ENCODE measurements at regions not wholly inside any gene's neighbourhood (a gene's known extent, or its start where the extent isn't known, plus 50 kb on each side); places are given as distances from the start of the nearest gene placed in this dataset.
A peak's percentile ranks its signal among the peaks of the same experiment; 100 is the strongest.
"Not testable (repeated sequence)": the region's sequence is repeated elsewhere in the genome, so short reads cannot be mapped to it uniquely, and the experiment has no call there.

GRCh38 chr11:92050305-92050704 lies 174.3 kb upstream of the FAT3 start:
- Histone ChIP-seq H3K27ac (no peak overlapping the region), H3K4me1 (ENCODE audit: control insufficient read depth in 1 of 2, low read depth in 2 of 2) (no peaks in the 10 kb centered on the region), H3K4me3 (no peak overlapping the region), H3K27me3 (replicated peaks; ENCODE audit: insufficient read depth) (no peaks in the 10 kb centered on the region), H3K9me3 (no peaks in the 10 kb centered on the region), H3K36me3 (no peaks in the 10 kb centered on the region)
- DNase-seq (ENCODE audit: low spot score) (no peak), ATAC-seq (ENCODE audit: insufficient number of reproducible peaks, low FRiP score, low read depth) (no peak)
- TF ChIP-seq CTCF (IDR thresholded peaks at IDR 0.05): no peak

- Histone ChIP-seq H3K36me3 (no peaks in the 10 kb centered on the region), H3K27ac (no peak overlapping the region), H3K9me3 (no peaks in the 10 kb centered on the region), H3K4me1 (ENCODE audit: control insufficient read depth in 1 of 2, low read depth in 2 of 2) (no peaks in the 10 kb centered on the region), H3K4me3 (no peak overlapping the region), H3K27me3 (replicated peaks; ENCODE audit: insufficient read depth) (no peaks in the 10 kb centered on the region)
- ATAC-seq (ENCODE audit: insufficient number of reproducible peaks, low FRiP score, low read depth): no peak
- TF ChIP-seq CTCF (IDR thresholded peaks at IDR 0.05): no peak
- no peak for DNase-seq (ENCODE audit: low spot score)
Measured at GRCh38 chr11:92048415-92048814, 176.2 kb upstream of the FAT3 start.

GRCh38 chr11:92046103-92046502 lies 178.5 kb upstream of the FAT3 start:
- no peaks in the 10 kb centered on the region for H3K4me1 ChIP-seq (ENCODE audit: control insufficient read depth in 1 of 2, low read depth in 2 of 2)
- no peaks in the 10 kb centered on the region for H3K36me3 ChIP-seq
- TF ChIP-seq CTCF (IDR thresholded peaks at IDR 0.05): no peak
- H3K27ac ChIP-seq: no peak overlapping the region
- no peak overlapping the region for H3K4me3 ChIP-seq
- no peaks in the 10 kb centered on the region for H3K9me3 ChIP-seq
- DNase-seq (ENCODE audit: low spot score) (no peak), ATAC-seq (ENCODE audit: insufficient number of reproducible peaks, low FRiP score, low read depth) (no peak)
- no peaks in the 10 kb centered on the region for H3K27me3 ChIP-seq (replicated peaks; ENCODE audit: insufficient read depth)

- no peak for TF ChIP-seq CTCF (IDR thresholded peaks at IDR 0.05)
- Histone ChIP-seq H3K27me3 (replicated peaks; ENCODE audit: insufficient read depth) (no peaks in the 10 kb centered on the region), H3K27ac (no peak overlapping the region), H3K36me3 (no peaks in the 10 kb centered on the region), H3K4me3 (no peak overlapping the region), H3K9me3 (no peaks in the 10 kb centered on the region), H3K4me1 (ENCODE audit: control insufficient read depth in 1 of 2, low read depth in 2 of 2) (no peaks in the 10 kb centered on the region)
- ATAC-seq (ENCODE audit: insufficient number of reproducible peaks, low FRiP score, low read depth): no peak
- no peak for DNase-seq (ENCODE audit: low spot score)
Measured at GRCh38 chr11:92045301-92045700, 179.3 kb upstream of the FAT3 start.

- DNase-seq (ENCODE audit: low spot score) (no peak), ATAC-seq (ENCODE audit: insufficient number of reproducible peaks, low FRiP score, low read depth) (peak; percentile 35)
- no peaks in the 10 kb centered on the region for H3K4me1 ChIP-seq (ENCODE audit: control insufficient read depth in 1 of 2, low read depth in 2 of 2)
- no peak for TF ChIP-seq CTCF (IDR thresholded peaks at IDR 0.05)
- H3K27ac ChIP-seq: no peak overlapping the region
- H3K9me3 ChIP-seq: no peaks in the 10 kb centered on the region
- no peak overlapping the region for H3K4me3 ChIP-seq
- H3K36me3 ChIP-seq: no peaks in the 10 kb centered on the region
- H3K27me3 ChIP-seq (replicated peaks; ENCODE audit: insufficient read depth): no peaks in the 10 kb centered on the region
Measured at GRCh38 chr11:92035488-92035887, 189.1 kb upstream of the FAT3 start.

- not testable (repeated sequence) for H3K4me3 ChIP-seq; ATAC-seq (ENCODE audit: insufficient number of reproducible peaks, low FRiP score, low read depth); H3K4me1 ChIP-seq (ENCODE audit: control insufficient read depth in 1 of 2, low read depth in 2 of 2); H3K36me3 ChIP-seq; DNase-seq (ENCODE audit: low spot score); H3K27me3 ChIP-seq (replicated peaks; ENCODE audit: insufficient read depth); H3K9me3 ChIP-seq; H3K27ac ChIP-seq
Measured at GRCh38 chr11:92027136-92027535, 197.5 kb upstream of the FAT3 start.
